ENCODE measurements at regions not wholly inside any gene's neighbourhood (a gene's known extent, or its start where the extent isn't known, plus 50 kb on each side); places are given as distances from the start of the nearest gene placed in this dataset.

GRCh38 chr7:14959339-14959738 lies 56.8 kb upstream of the DGKB start:
- H3K9me3 ChIP-seq (ENCODE audit: control insufficient read depth, insufficient read depth, low read depth, low read length) = no peaks in the 10 kb centered on the region
- ChIA-PET CTCF (interaction anchor here (0.7 kb wide), 1 partner anchor 423 kb away, joined by 3 read pairs; no protein-coding TSS in a partner anchor), POLR2A (no interaction called here)
- no peak for DNase-seq (ENCODE audit: low read depth, low spot score)
- no peaks in the 10 kb centered on the region for H3K36me3 ChIP-seq (ENCODE audit: control insufficient read depth, insufficient read depth, low read length)
- H3K27ac ChIP-seq (ENCODE audit: low read length) = no peak overlapping the region
- no peak for ATAC-seq
- intact Hi-C loops (cut with micrococcal nuclease; ENCODE audit: unreplicated experiment) = no loop called here
- TF ChIP-seq TCF7L2 (IDR thresholded peaks at IDR 0.05; ENCODE audit: low read depth, low read length) (no peak), CTCF (IDR thresholded peaks at IDR 0.05) (no peak), SIN3A (IDR thresholded peaks at IDR 0.05; ENCODE audit: borderline replicate concordance, insufficient read depth, low read depth, low read length) (no peak)
- no peaks in the 10 kb centered on the region for H3K4me1 ChIP-seq (ENCODE audit: control insufficient read depth, insufficient read depth, low read length)
- in situ Hi-C loops (cut with HindIII; ENCODE audit: low pct_unique_long_range_greater_than_20kb, low sequenced_read_pairs) = no loop called here
- H3K4me3 ChIP-seq (ENCODE audit: low read depth in 2 of 2, low read length in 2 of 2) = no peak overlapping the region
- H3K27me3 ChIP-seq (ENCODE audit: control insufficient read depth, insufficient read depth, low read length) = no peaks in the 10 kb centered on the region
- no TSS peak for BruUV-seq (replicated peaks)

- Histone ChIP-seq H3K4me3 (ENCODE audit: low read depth in 2 of 2, low read length in 2 of 2) (no peak overlapping the region), H3K36me3 (ENCODE audit: control insufficient read depth, insufficient read depth, low read length) (no peaks in the 10 kb centered on the region), H3K9me3 (ENCODE audit: control insufficient read depth, insufficient read depth, low read depth, low read length) (no peaks in the 10 kb centered on the region), H3K27ac (ENCODE audit: low read length) (no peak overlapping the region), H3K27me3 (ENCODE audit: control insufficient read depth, insufficient read depth, low read length) (no peaks in the 10 kb centered on the region), H3K4me1 (ENCODE audit: control insufficient read depth, insufficient read depth, low read length) (no peaks in the 10 kb centered on the region)
- intact Hi-C loops (cut with micrococcal nuclease; ENCODE audit: unreplicated experiment) = no loop called here
- POLR2A ChIA-PET = no interaction called here
- peak; percentile 26 to 38; a peak in 1 of 4 replicates for TF ChIP-seq REST (IDR thresholded peaks at IDR 0.05; ENCODE audit: insufficient read depth in 1 of 2, low read depth in 2 of 2, low read length in 1 of 2)
- no peak for TF ChIP-seq CTCF (IDR thresholded peaks at IDR 0.05)
- ATAC-seq (no peak), DNase-seq (ENCODE audit: low read depth, low spot score) (no peak)
- BruUV-seq (replicated peaks) = no TSS peak
- CTCF ChIA-PET = no interaction called here
- in situ Hi-C loops (cut with HindIII; ENCODE audit: low pct_unique_long_range_greater_than_20kb, low sequenced_read_pairs) = no loop called here
These were observed 51.5 kb upstream of the DGKB start for GRCh38 chr7:14954035-14954434.
